ENCODE measurements at regions not wholly inside any gene's neighbourhood (a gene's known extent, or its start where the extent isn't known, plus 50 kb on each side); places are given as distances from the start of the nearest gene placed in this dataset.
"Not testable (repeated sequence)": the region's sequence is repeated elsewhere in the genome, so short reads cannot be mapped to it uniquely, and the experiment has no call there.

- TF ChIP-seq CTCF, POLR2A, EP300 (IDR thresholded peaks at IDR 0.05): not testable (repeated sequence)
Measured at GRCh38 chr16:85205257-85205656, 93.0 kb upstream of the CIBAR2 start.
